SU-DHL-6 (cell line): ENCODE measurements at regions not wholly inside any gene's neighbourhood (a gene's known extent, or its start where the extent isn't known, plus 50 kb on each side); places are given as distances from the start of the nearest gene placed in this dataset.
"Not testable (repeated sequence)": the region's sequence is repeated elsewhere in the genome, so short reads cannot be mapped to it uniquely, and the experiment has no call there.

ENCODE experiments used
- H2AFZ ChIP-seq: fragments of 200-600 bp; sonication (generic); 2 replicates; pipeline ENCODE4 v1.6.1; 2014; ENCODE audit warnings: low read depth, mild to moderate bottlenecking, moderate library complexity, mixed read lengths, antibody characterized with exemption, low read length; ENCODE audit not compliant: severe bottlenecking
- H3F3A ChIP-seq: fragments of 200-600 bp; shearing (Covaris generic); 2 replicates; pipeline ENCODE4 v1.6.0; 2016; ENCODE audit warnings: antibody characterized with exemption, mild to moderate bottlenecking; ENCODE audit not compliant: insufficient read depth
- H3K27ac ChIP-seq: fragments of 200-600 bp; sonication (generic); 2 replicates; pipeline ENCODE4 v1.5.1; 2016; ENCODE audit warnings: low read depth, mild to moderate bottlenecking, low read length, moderate library complexity, mixed read lengths
- H3K27me3 ChIP-seq: fragments of 200-600 bp; sonication (generic), shearing (Covaris generic); 2 replicates; pipeline ENCODE4 v1.6.0; 2014; ENCODE audit warnings: mild to moderate bottlenecking, low read length
- H3K36me3 ChIP-seq: fragments of 200-600 bp; sonication (generic); 2 replicates; pipeline ENCODE4 v1.6.1; 2014; ENCODE audit warnings: mild to moderate bottlenecking, low read length, mixed read lengths
- H3K4me2 ChIP-seq: fragments of 300-600, 200-600 bp; shearing (Covaris generic), sonication (generic); 2 replicates; pipeline ENCODE4 v1.6.0; 2014; ENCODE audit warnings: low read length, low read depth, mild to moderate bottlenecking; ENCODE audit not compliant: poor library complexity, severe bottlenecking
- H3K4me3 ChIP-seq: fragments of 200-600 bp; sonication (generic); 2 replicates; pipeline ENCODE4 v1.5.1; 2014; ENCODE audit warnings: antibody characterized with exemption, low read length, mild to moderate bottlenecking, mixed read lengths; ENCODE audit not compliant: insufficient read depth, poor library complexity, severe bottlenecking
- H3K79me2 ChIP-seq: fragments of 200-600 bp; sonication (generic); 2 replicates; pipeline ENCODE4 v1.6.1; 2014; ENCODE audit warnings: mild to moderate bottlenecking, low read length, moderate library complexity; ENCODE audit not compliant: insufficient read depth
- H3K9ac ChIP-seq: fragments of 200-600 bp; sonication (generic); 2 replicates; pipeline ENCODE4 v1.7.0; 2014; ENCODE audit warnings: mild to moderate bottlenecking, low read length
- H3K9me2 ChIP-seq: fragments of 200-600 bp; sonication (generic); replicated peaks from 2 replicates; pipeline ENCODE4 v1.6.1; 2014; ENCODE audit warnings: low read length; ENCODE audit not compliant: insufficient read depth
- H3K9me3 ChIP-seq: fragments of 200-600 bp; sonication (generic); 2 replicates; pipeline ENCODE4 v1.6.1; 2014; ENCODE audit warnings: low read length, mixed read lengths; ENCODE audit not compliant: insufficient read depth
- H4K20me1 ChIP-seq: fragments of 200-600 bp; sonication (generic); 2 replicates; pipeline ENCODE4 v1.6.1; 2014; ENCODE audit warnings: low read depth, mild to moderate bottlenecking, antibody characterized with exemption, low read length, moderate library complexity, mixed read lengths
- EZH2phosphoT487 ChIP-seq: fragments of 200-600 bp; sonication (generic), shearing (Covaris generic); conservative IDR thresholded peaks from 2 replicates; pipeline ENCODE4 v1.6.1; 2018; ENCODE audit warnings: mild to moderate bottlenecking, antibody characterized with exemption, low read length, moderate library complexity, mixed read lengths
- TF ChIP-seq, protein P1 (sequence below): fragments of 200-600 bp; sonication (generic); IDR thresholded peaks from one replicate; pipeline ENCODE4 v1.5.1; 2017; ENCODE audit warnings: antibody characterized with exemption, mild to moderate bottlenecking, low read length, moderate library complexity; ENCODE audit not compliant: insufficient read depth, poor library complexity, severe bottlenecking

DNA sequence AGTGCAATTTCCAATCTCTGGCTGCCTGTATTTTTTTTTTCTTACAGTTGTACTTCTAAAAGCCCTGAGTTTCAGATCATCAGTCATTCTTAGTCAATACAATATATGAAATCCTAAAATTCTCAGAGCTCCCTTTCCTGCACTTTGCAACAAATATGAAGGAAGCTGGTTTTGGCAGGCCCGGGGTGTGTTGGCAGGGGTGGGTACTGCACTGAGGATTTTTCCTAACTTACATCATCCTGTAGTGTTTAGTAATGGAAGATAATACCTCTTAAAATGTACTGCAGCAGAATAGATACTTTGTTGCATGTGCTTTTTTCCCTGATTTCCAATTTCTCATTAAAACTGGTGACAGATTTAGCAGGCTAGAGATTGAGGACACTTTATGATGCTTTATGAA, 374.6 kb downstream of the PTH2R start:
- Histone ChIP-seq H3K27ac (no peak overlapping the region), H4K20me1 (no peaks in the 10 kb centered on the region), H3K9me2 (no peaks in the 10 kb centered on the region), H3K4me3 (no peak overlapping the region), H3K27me3 (no peaks in the 10 kb centered on the region), H3F3A (no peaks in the 10 kb centered on the region), H3K9me3 (no peaks in the 10 kb centered on the region), H3K4me2 (no peak overlapping the region), H3K36me3 (no peaks in the 10 kb centered on the region), H3K79me2 (no peaks in the 10 kb centered on the region), H3K9ac (no peak overlapping the region), H2AFZ (no peak overlapping the region)
- TF ChIP-seq EZH2phosphoT487 = no peak
- TF ChIP-seq, protein P1, sequence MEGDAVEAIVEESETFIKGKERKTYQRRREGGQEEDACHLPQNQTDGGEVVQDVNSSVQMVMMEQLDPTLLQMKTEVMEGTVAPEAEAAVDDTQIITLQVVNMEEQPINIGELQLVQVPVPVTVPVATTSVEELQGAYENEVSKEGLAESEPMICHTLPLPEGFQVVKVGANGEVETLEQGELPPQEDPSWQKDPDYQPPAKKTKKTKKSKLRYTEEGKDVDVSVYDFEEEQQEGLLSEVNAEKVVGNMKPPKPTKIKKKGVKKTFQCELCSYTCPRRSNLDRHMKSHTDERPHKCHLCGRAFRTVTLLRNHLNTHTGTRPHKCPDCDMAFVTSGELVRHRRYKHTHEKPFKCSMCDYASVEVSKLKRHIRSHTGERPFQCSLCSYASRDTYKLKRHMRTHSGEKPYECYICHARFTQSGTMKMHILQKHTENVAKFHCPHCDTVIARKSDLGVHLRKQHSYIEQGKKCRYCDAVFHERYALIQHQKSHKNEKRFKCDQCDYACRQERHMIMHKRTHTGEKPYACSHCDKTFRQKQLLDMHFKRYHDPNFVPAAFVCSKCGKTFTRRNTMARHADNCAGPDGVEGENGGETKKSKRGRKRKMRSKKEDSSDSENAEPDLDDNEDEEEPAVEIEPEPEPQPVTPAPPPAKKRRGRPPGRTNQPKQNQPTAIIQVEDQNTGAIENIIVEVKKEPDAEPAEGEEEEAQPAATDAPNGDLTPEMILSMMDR = no peak

- Histone ChIP-seq H4K20me1 (no peaks in the 10 kb centered on the region), H3K36me3 (no peaks in the 10 kb centered on the region), H3K4me2 (no peak overlapping the region), H2AFZ (no peak overlapping the region), H3K27ac (no peak overlapping the region), H3K9me2 (no peaks in the 10 kb centered on the region), H3K27me3 (no peaks in the 10 kb centered on the region), H3K9me3 (no peaks in the 10 kb centered on the region), H3K79me2 (no peaks in the 10 kb centered on the region), H3K4me3 (no peak overlapping the region), H3F3A (no peaks in the 10 kb centered on the region), H3K9ac (no peak overlapping the region)
- TF ChIP-seq, protein P1 = no peak
- no peak for TF ChIP-seq EZH2phosphoT487
These were observed 375.5 kb downstream of the PTH2R start for GRCh38 chr2:208782097-208782496.

GRCh38 chr2:208783184-208783583, 376.6 kb downstream of the PTH2R start:
- H3K9me2 ChIP-seq = no peaks in the 10 kb centered on the region
- H4K20me1 ChIP-seq = no peaks in the 10 kb centered on the region
- no peak overlapping the region for H3K27ac ChIP-seq
- no peak overlapping the region for H3K9ac ChIP-seq
- H3K36me3 ChIP-seq = no peaks in the 10 kb centered on the region
- no peaks in the 10 kb centered on the region for H3K79me2 ChIP-seq
- no peaks in the 10 kb centered on the region for H3F3A ChIP-seq
- no peak overlapping the region for H2AFZ ChIP-seq
- H3K9me3 ChIP-seq = no peaks in the 10 kb centered on the region
- no peaks in the 10 kb centered on the region for H3K27me3 ChIP-seq
- H3K4me2 ChIP-seq = no peak overlapping the region
- no peak overlapping the region for H3K4me3 ChIP-seq
- TF ChIP-seq EZH2phosphoT487 = no peak
- TF ChIP-seq, protein P1 = no peak

DNA sequence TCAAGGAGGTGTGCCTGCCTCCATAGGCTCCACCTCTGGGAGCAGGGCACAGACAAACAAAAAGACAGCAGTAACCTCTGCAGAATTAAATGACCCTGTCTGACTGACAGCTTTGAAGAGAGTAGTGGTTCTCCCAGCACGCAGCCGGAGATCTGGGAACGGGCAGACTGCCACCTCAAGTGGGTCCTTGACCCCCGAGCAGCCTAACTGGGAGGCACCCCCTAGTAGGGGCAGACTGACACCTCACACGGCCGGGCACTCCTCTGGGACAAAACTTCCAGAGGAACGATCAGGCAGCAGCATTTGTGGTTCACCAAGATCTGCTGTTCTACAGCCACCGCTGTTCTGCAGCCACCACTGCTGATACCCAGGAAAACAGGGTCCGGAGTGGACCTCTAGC, 378.2 kb downstream of the PTH2R start:
- not testable (repeated sequence) for H3K27me3 ChIP-seq, H3K79me2 ChIP-seq, H3K9ac ChIP-seq, H3F3A ChIP-seq, H4K20me1 ChIP-seq, H3K9me3 ChIP-seq, H3K4me3 ChIP-seq, H2AFZ ChIP-seq, H3K36me3 ChIP-seq, H3K4me2 ChIP-seq, H3K27ac ChIP-seq, H3K9me2 ChIP-seq
